ENCODE measurements at regions not wholly inside any gene's neighbourhood (a gene's known extent, or its start where the extent isn't known, plus 50 kb on each side); places are given as distances from the start of the nearest gene placed in this dataset.

DNA sequence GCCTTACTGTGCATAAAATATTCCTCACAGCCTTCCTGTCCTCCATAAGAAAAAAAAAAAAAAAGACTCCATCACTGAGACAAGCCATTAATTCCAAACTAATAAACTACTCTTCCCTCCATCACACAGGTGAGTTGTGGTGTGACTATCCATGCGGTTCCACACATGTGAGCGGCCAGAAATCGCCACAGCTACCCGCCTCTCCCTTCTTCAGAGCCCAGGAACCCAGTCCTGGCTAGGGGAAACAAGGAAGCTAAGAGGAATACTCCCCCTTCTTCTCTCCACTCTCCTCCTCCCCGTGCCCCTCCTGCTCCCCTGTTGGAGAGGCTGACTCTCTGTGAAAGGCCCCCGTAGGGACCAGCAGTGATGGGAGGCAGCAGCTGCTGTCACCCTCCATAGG lies 128.6 kb upstream of the ARID1B start:
- TF ChIP-seq, protein P1, sequence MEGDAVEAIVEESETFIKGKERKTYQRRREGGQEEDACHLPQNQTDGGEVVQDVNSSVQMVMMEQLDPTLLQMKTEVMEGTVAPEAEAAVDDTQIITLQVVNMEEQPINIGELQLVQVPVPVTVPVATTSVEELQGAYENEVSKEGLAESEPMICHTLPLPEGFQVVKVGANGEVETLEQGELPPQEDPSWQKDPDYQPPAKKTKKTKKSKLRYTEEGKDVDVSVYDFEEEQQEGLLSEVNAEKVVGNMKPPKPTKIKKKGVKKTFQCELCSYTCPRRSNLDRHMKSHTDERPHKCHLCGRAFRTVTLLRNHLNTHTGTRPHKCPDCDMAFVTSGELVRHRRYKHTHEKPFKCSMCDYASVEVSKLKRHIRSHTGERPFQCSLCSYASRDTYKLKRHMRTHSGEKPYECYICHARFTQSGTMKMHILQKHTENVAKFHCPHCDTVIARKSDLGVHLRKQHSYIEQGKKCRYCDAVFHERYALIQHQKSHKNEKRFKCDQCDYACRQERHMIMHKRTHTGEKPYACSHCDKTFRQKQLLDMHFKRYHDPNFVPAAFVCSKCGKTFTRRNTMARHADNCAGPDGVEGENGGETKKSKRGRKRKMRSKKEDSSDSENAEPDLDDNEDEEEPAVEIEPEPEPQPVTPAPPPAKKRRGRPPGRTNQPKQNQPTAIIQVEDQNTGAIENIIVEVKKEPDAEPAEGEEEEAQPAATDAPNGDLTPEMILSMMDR (IDR thresholded peaks at IDR 0.05): no peak
- no peak for TF ChIP-seq EZH2 (IDR thresholded peaks at IDR 0.05)

Data from neural progenitor cell (in vitro differentiated cells).